OCI-LY3 (cell line): ENCODE measurements at regions not wholly inside any gene's neighbourhood (a gene's known extent, or its start where the extent isn't known, plus 50 kb on each side); places are given as distances from the start of the nearest gene placed in this dataset.

Experiments used
- H2AFZ ChIP-seq: fragments of 200-600, 300-600 bp; shearing (Covaris generic); 2 replicates; pipeline ENCODE4 v1.6.0; 2014; ENCODE audit warnings: antibody characterized with exemption, low read depth, low read length
- H3K27ac ChIP-seq: fragments of 200-600, 300-600 bp; sonication (generic); 2 replicates; pipeline ENCODE4 v1.5.1; 2014; ENCODE audit warnings: mild to moderate bottlenecking, low read length, moderate library complexity, mixed read lengths
- H3K27me3 ChIP-seq: fragments of 200-600, 300-600 bp; sonication (generic); 2 replicates; pipeline ENCODE4 v1.6.1; 2014; ENCODE audit warnings: low read depth, low read length, mixed read lengths
- H3K36me3 ChIP-seq: fragments of 200-600, 300-600 bp; sonication (generic); replicated peaks from 2 replicates; pipeline ENCODE3; 2014; ENCODE audit warnings: low read depth, low read length, mixed read lengths
- H3K4me1 ChIP-seq: fragments of 300-600, 200-600 bp; sonication (generic); 2 replicates; pipeline ENCODE4 v1.6.1; 2014; ENCODE audit warnings: low read length, mixed read lengths
- H3K4me2 ChIP-seq: fragments of 200-600, 300-600 bp; sonication (generic); 2 replicates; pipeline ENCODE4 v1.6.1; 2014; ENCODE audit warnings: low read length, mixed read lengths
- H3K4me3 ChIP-seq: fragments of 300-600, 200-600 bp; sonication (generic); 2 replicates; pipeline ENCODE4 v1.5.1; 2014; ENCODE audit warnings: antibody characterized with exemption, mild to moderate bottlenecking, low read length, moderate library complexity
- H3K79me2 ChIP-seq: fragments of 300-600, 200-600 bp; shearing (Covaris generic); 2 replicates; pipeline ENCODE4 v1.6.1; 2014; ENCODE audit warnings: mild to moderate bottlenecking, low read length, mixed read lengths
- H3K9ac ChIP-seq: fragments of 300-600, 200-600 bp; shearing (Covaris generic); 2 replicates; pipeline ENCODE4 v1.6.0; 2014; ENCODE audit warnings: mild to moderate bottlenecking, low read length, moderate library complexity
- H3K9me3 ChIP-seq: fragments of 200-600, 300-600 bp; shearing (Covaris generic); 2 replicates; pipeline ENCODE4 v1.6.1; 2014; ENCODE audit warnings: low read length, mixed read lengths; ENCODE audit not compliant: insufficient read depth
- H4K20me1 ChIP-seq: fragments of 200-600, 300-600 bp; sonication (generic); 2 replicates; pipeline ENCODE4 v1.6.1; 2016; ENCODE audit warnings: low read length, mixed read lengths; ENCODE audit not compliant: insufficient read depth
- CTCF ChIP-seq: fragments of 200-600, 300-600 bp; sonication (generic); IDR thresholded peaks from 2 replicates; pipeline ENCODE4 v1.5.1; 2014; ENCODE audit warnings: antibody characterized with exemption, low read length, low read depth
- EZH2phosphoT487 ChIP-seq: fragments of 200-600 bp; shearing (Covaris generic); IDR thresholded peaks from 2 replicates; pipeline ENCODE4 v1.6.1; 2018; ENCODE audit warnings: antibody characterized with exemption, mixed run types, low read depth

DNA sequence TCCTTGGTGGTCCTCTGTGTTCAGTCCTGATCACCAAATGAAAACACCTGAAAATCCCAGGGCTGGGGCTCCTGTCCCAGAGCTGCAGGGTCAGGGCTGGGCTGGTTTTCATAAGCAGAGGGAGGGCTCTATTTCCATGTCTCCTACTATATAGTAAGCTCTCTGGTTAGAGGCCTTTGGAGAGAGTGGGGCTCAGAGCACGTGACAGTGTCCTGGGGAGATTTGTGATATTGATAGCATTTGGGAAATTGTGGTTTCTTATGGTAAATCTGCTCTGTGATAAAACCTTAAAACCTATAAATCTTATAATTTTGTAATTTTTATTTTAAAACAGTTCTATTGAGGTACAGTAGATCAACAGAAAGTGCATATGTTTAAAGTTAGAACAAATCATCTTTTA, 1202.2 kb downstream of the TMEM121 start:
- Histone ChIP-seq H3K4me2 (no peak overlapping the region), H3K27me3 (no peaks in the 10 kb centered on the region), H4K20me1 (no peaks in the 10 kb centered on the region), H3K36me3 (no peaks in the 10 kb centered on the region), H3K9ac (no peak overlapping the region), H3K9me3 (no peaks in the 10 kb centered on the region), H3K4me1 (no peaks in the 10 kb centered on the region), H3K4me3 (no peak overlapping the region), H3K79me2 (no peaks in the 10 kb centered on the region), H2AFZ (no peak overlapping the region), H3K27ac (no peak overlapping the region)
- TF ChIP-seq EZH2phosphoT487 (no peak), CTCF (no peak)

DNA sequence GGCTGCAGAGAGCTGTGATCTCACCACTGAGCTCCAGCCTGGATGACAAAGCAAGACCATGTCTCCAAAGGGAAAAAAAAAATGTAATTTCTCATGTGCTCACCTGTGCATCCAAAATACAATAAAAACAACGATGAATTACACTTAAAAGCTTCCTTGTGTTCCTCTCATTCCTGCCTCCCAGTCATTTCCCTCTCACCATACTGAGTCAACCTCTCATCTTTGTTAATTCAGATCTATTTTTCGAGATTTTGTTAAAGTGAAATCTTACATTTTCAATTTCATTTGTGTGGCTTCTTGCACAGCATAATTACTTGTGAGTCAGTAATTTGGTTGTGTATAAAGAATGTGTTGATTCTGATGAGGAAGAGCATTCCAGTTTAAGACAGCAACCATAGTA, 1203.2 kb downstream of the TMEM121 start:
- Histone ChIP-seq H3K36me3 (no peaks in the 10 kb centered on the region), H3K9ac (no peak overlapping the region), H3K9me3 (no peaks in the 10 kb centered on the region), H4K20me1 (no peaks in the 10 kb centered on the region), H3K4me3 (no peak overlapping the region), H2AFZ (no peak overlapping the region), H3K79me2 (no peaks in the 10 kb centered on the region), H3K4me2 (no peak overlapping the region), H3K27me3 (no peaks in the 10 kb centered on the region), H3K27ac (no peak overlapping the region), H3K4me1 (no peaks in the 10 kb centered on the region)
- TF ChIP-seq CTCF (no peak), EZH2phosphoT487 (no peak)

GRCh38 chr14:106733771-106734170, 1207.4 kb downstream of the TMEM121 start:
- Histone ChIP-seq H3K9ac (no peak overlapping the region), H4K20me1 (no peaks in the 10 kb centered on the region), H3K9me3 (no peaks in the 10 kb centered on the region), H2AFZ (no peak overlapping the region), H3K27ac (no peak overlapping the region), H3K27me3 (no peaks in the 10 kb centered on the region), H3K36me3 (no peaks in the 10 kb centered on the region), H3K79me2 (no peaks in the 10 kb centered on the region), H3K4me1 (no peaks in the 10 kb centered on the region), H3K4me3 (no peak overlapping the region), H3K4me2 (no peak overlapping the region)
- no peak for TF ChIP-seq CTCF
- no peak for TF ChIP-seq EZH2phosphoT487

DNA sequence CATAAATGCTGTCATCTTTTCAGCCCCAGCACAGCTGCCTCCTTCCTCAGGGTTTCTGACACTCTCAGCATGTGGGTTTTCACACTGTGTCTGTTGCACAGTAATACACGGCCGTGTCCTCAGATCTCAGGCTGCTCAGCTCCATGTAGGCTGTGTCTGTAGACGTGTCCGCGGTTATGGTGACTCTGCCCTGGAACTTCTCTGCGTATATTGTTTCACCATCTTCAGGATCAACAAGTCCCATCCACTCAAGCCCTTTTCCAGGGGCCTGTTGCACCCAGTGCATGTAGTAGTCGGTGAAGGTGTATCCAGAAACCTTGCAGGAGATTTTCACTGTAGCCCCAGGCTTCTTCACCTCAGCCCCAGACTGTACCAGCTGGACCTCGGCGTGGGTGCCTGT, 1210.6 kb downstream of the TMEM121 start:
- Histone ChIP-seq H3K4me2 (no peak overlapping the region), H3K9ac (no peak overlapping the region), H3K27me3 (no peaks in the 10 kb centered on the region), H3K9me3 (no peaks in the 10 kb centered on the region), H4K20me1 (no peaks in the 10 kb centered on the region), H3K36me3 (no peaks in the 10 kb centered on the region), H2AFZ (no peak overlapping the region), H3K4me3 (no peak overlapping the region), H3K27ac (no peak overlapping the region), H3K4me1 (no peaks in the 10 kb centered on the region), H3K79me2 (no peaks in the 10 kb centered on the region)
- TF ChIP-seq EZH2phosphoT487 (no peak), CTCF (no peak)
